Right atrium auricular region (tissue), 2 donors: ENCODE measurements at regions not wholly inside any gene's neighbourhood (a gene's known extent, or its start where the extent isn't known, plus 50 kb on each side); places are given as distances from the start of the nearest gene placed in this dataset.

Experiments used
- DNase-seq: peaks from one replicate; pipeline ENCODE4 v3.0.0-alpha.2; 2019; ENCODE audit warnings: low spot score
- H3K27ac ChIP-seq, 2 donors: fragments of 200-600 bp; sonication (generic); 1 replicate in 1 of 2; 2 replicates in 1 of 2; pipeline ENCODE4 v1.5.1; 2016 to 2019
- H3K27me3 ChIP-seq, 2 donors: fragments of 200-600 bp; sonication (generic); one replicate each; pipeline versions ENCODE4 v1.5.1 to v1.6.0; 2017 to 2019
- H3K36me3 ChIP-seq: fragments of 200-600 bp; sonication (generic); one replicate; pipeline ENCODE4 v1.5.1; 2016
- H3K4me1 ChIP-seq, 2 donors: fragments of 200-600 bp; sonication (generic); one replicate each; pipeline versions ENCODE4 v1.5.1 to v1.6.0; 2017 to 2019
- H3K4me3 ChIP-seq, 2 donors: fragments of 200-600 bp; sonication (generic); 1 replicate in 1 of 2; 2 replicates in 1 of 2; pipeline ENCODE4 v1.5.1; 2017 to 2019; ENCODE audit warnings: mild to moderate bottlenecking in 1 of 2, moderate library complexity in 1 of 2
- H3K9me3 ChIP-seq, 2 donors: fragments of 200-600 bp; sonication (generic); one replicate each; pipeline ENCODE4 v1.5.1; 2019
- CTCF ChIP-seq, 2 donors: fragments of 200-600 bp; sonication (generic); IDR thresholded peaks; one replicate each; pipeline ENCODE4 v1.5.1; 2019; ENCODE audit warnings: antibody characterized with exemption in 2 of 2

- peak in 1 of 2 donors; percentile 54 for TF ChIP-seq CTCF (IDR thresholded peaks at IDR 0.05)
- no peaks in the 10 kb centered on the region for H3K9me3 ChIP-seq
- H3K27me3 ChIP-seq: no peaks in the 10 kb centered on the region
- H3K36me3 ChIP-seq: no peaks in the 10 kb centered on the region
- H3K27ac ChIP-seq: no peak overlapping the region
- H3K4me1 ChIP-seq: no peaks in the 10 kb centered on the region
- H3K4me3 ChIP-seq: no peak overlapping the region
- DNase-seq: no peak
Observed at GRCh38 chr10:25758041-25758457, 176.0 kb upstream of the MYO3A start.

GRCh38 chr10:25758511-25758910 lies 175.5 kb upstream of the MYO3A start:
- Histone ChIP-seq H3K9me3 (no peaks in the 10 kb centered on the region), H3K27me3 (no peaks in the 10 kb centered on the region), H3K27ac (no peak overlapping the region), H3K4me3 (no peak overlapping the region), H3K4me1 (no peaks in the 10 kb centered on the region), H3K36me3 (no peaks in the 10 kb centered on the region)
- TF ChIP-seq CTCF (IDR thresholded peaks at IDR 0.05): no peak
- no peak for DNase-seq

- no peak for DNase-seq
- Histone ChIP-seq H3K4me3 (no peak overlapping the region), H3K27ac (no peak overlapping the region), H3K9me3 (no peaks in the 10 kb centered on the region), H3K27me3 (no peaks in the 10 kb centered on the region), H3K4me1 (no peaks in the 10 kb centered on the region), H3K36me3 (no peaks in the 10 kb centered on the region)
- no peak for TF ChIP-seq CTCF (IDR thresholded peaks at IDR 0.05)
Observed at GRCh38 chr10:25761937-25762336, 172.1 kb upstream of the MYO3A start.

- no peak for TF ChIP-seq CTCF (IDR thresholded peaks at IDR 0.05)
- H3K27me3 ChIP-seq: no peaks in the 10 kb centered on the region
- no peak overlapping the region for H3K27ac ChIP-seq
- H3K36me3 ChIP-seq: no peaks in the 10 kb centered on the region
- no peaks in the 10 kb centered on the region for H3K9me3 ChIP-seq
- no peak overlapping the region for H3K4me3 ChIP-seq
- no peak for DNase-seq
- no peaks in the 10 kb centered on the region for H3K4me1 ChIP-seq
Observed at GRCh38 chr10:25766213-25766612, 167.8 kb upstream of the MYO3A start.

GRCh38 chr10:25766687-25767221 lies 167.3 kb upstream of the MYO3A start:
- Histone ChIP-seq H3K27ac (no peak overlapping the region), H3K9me3 (no peaks in the 10 kb centered on the region), H3K27me3 (no peaks in the 10 kb centered on the region), H3K36me3 (no peaks in the 10 kb centered on the region), H3K4me3 (no peak overlapping the region), H3K4me1 (no peaks in the 10 kb centered on the region)
- no peak for DNase-seq
- no peak for TF ChIP-seq CTCF (IDR thresholded peaks at IDR 0.05)

- Histone ChIP-seq H3K36me3 (no peaks in the 10 kb centered on the region), H3K27ac (no peak overlapping the region), H3K27me3 (no peaks in the 10 kb centered on the region), H3K4me1 (no peaks in the 10 kb centered on the region), H3K4me3 (no peak overlapping the region), H3K9me3 (no peaks in the 10 kb centered on the region)
- no peak for DNase-seq
- no peak for TF ChIP-seq CTCF (IDR thresholded peaks at IDR 0.05)
Observed at GRCh38 chr10:25768167-25768566, 165.9 kb upstream of the MYO3A start.
